Breast epithelium (tissue), 3 donors: ENCODE measurements at regions not wholly inside any gene's neighbourhood (a gene's known extent, or its start where the extent isn't known, plus 50 kb on each side); places are given as distances from the start of the nearest gene placed in this dataset.

Experiments used
- POLR2A ChIP-seq: fragments of 450-650 bp; IDR thresholded peaks from one replicate; pipeline ENCODE4 v1.6.1; 2016; ENCODE audit warnings: antibody characterized with exemption, mild to moderate bottlenecking, moderate library complexity
- POLR2AphosphoS5 ChIP-seq, 3 donors: sonication (generic); formaldehyde crosslinking; IDR thresholded peaks; one replicate each; pipeline ENCODE4 v1.6.1; 2017; ENCODE audit warnings: antibody characterized with exemption in 3 of 3
- TF ChIP-seq, protein P1 (sequence below), 3 donors: fragments of 450-650 bp; IDR thresholded peaks; one replicate each; pipeline ENCODE4 v1.5.1; 2016 to 2017; ENCODE audit warnings: antibody characterized with exemption in 3 of 3, mild to moderate bottlenecking in 3 of 3, moderate library complexity in 3 of 3

DNA sequence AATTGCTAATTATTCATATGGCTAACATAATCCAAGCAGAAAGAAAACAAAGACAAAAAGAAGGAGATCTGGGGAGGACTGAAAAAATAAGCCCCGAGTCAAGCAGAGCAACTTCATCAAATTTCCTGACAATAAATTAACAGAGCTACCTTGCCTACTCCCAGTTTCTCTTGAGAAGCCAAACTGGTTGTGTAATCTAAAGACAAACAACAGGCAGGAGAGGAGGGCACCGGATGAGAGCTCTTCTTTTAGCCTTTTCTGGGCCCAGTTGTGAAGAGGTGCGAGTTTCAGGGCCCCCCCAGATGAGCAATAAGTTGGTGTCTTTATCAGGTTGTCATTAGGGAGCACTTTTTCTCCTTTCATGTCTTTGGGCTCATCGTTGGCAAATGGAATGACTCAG is 197.1 kb upstream of the PCSK2 start:
- TF ChIP-seq, protein P1, sequence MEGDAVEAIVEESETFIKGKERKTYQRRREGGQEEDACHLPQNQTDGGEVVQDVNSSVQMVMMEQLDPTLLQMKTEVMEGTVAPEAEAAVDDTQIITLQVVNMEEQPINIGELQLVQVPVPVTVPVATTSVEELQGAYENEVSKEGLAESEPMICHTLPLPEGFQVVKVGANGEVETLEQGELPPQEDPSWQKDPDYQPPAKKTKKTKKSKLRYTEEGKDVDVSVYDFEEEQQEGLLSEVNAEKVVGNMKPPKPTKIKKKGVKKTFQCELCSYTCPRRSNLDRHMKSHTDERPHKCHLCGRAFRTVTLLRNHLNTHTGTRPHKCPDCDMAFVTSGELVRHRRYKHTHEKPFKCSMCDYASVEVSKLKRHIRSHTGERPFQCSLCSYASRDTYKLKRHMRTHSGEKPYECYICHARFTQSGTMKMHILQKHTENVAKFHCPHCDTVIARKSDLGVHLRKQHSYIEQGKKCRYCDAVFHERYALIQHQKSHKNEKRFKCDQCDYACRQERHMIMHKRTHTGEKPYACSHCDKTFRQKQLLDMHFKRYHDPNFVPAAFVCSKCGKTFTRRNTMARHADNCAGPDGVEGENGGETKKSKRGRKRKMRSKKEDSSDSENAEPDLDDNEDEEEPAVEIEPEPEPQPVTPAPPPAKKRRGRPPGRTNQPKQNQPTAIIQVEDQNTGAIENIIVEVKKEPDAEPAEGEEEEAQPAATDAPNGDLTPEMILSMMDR (IDR thresholded peaks at IDR 0.05): no peak
- TF ChIP-seq POLR2AphosphoS5 (IDR thresholded peaks at IDR 0.05): no peak
- TF ChIP-seq POLR2A: no peak
